Kidney (tissue), 13 donors: ENCODE measurements at regions not wholly inside any gene's neighbourhood (a gene's known extent, or its start where the extent isn't known, plus 50 kb on each side); places are given as distances from the start of the nearest gene placed in this dataset.

Experiments
- DNase-seq, 5 donors: peaks; one replicate each; pipeline ENCODE4 v3.0.0-alpha.2; 2013 to 2020
- FAIRE-seq: peaks from 2 replicates; lab custom pipeline; 2012; peaks lifted over from hg19 to GRCh38; lab: Jason Lieb, UNC
- H3K27ac ChIP-seq, 2 donors: one replicate each; pipeline ENCODE4 v1.7.0; 2013; ENCODE audit warnings: low read depth in 2 of 2, low read length in 2 of 2, inconsistent platforms in 1 of 2
- H3K27me3 ChIP-seq: one replicate; pipeline ENCODE4 v1.7.1; 2013; ENCODE audit warnings: low read length, inconsistent platforms; ENCODE audit not compliant: control insufficient read depth, insufficient read depth
- H3K36me3 ChIP-seq, 3 donors: one replicate each; pipeline versions ENCODE4 v1.7.0 to v1.7.1; 2013; ENCODE audit warnings: low read length in 3 of 3, control low read depth in 1 of 3, inconsistent platforms in 1 of 3; ENCODE audit not compliant: insufficient read depth in 3 of 3, control insufficient read depth in 2 of 3
- H3K4me1 ChIP-seq, 3 donors: one replicate each; pipeline versions ENCODE4 v1.7.0 to v1.7.1; 2013; ENCODE audit warnings: low read length in 3 of 3, inconsistent platforms in 1 of 3, low read depth in 1 of 3; ENCODE audit not compliant: control insufficient read depth in 2 of 3, insufficient read depth in 2 of 3
- H3K4me3 ChIP-seq, 3 donors: one replicate each; pipeline versions ENCODE4 v1.7.0 to v1.8.1; 2013; ENCODE audit warnings: low read length in 3 of 3, control low read depth in 1 of 3, inconsistent platforms in 1 of 3
- H3K9ac ChIP-seq, 3 donors: one replicate each; pipeline versions ENCODE4 v1.7.0 to v1.7.1; 2013; ENCODE audit warnings: low read length in 3 of 3, control low read depth in 1 of 3, inconsistent platforms in 1 of 3
- H3K9me3 ChIP-seq, 3 donors: one replicate each; pipeline versions ENCODE4 v1.7.0 to v1.7.1; 2013; ENCODE audit warnings: low read length in 3 of 3, control low read depth in 1 of 3, inconsistent platforms in 1 of 3; ENCODE audit not compliant: control insufficient read depth in 2 of 3, insufficient read depth in 1 of 3
- CTCF ChIP-seq: IDR thresholded peaks from 3 replicates; pipeline ENCODE4 v1.5.1; 2012; ENCODE audit warnings: mild to moderate bottlenecking, moderate library complexity, borderline replicate concordance; ENCODE audit not compliant: insufficient read depth; ENCODE audit errors: extremely low read depth
- intact Hi-C: fragments of 100-400 bp; cut with DNase I; formaldehyde crosslinking; loops from one replicate; pipeline ENCODE4 v1.11.1; 2022
- donor health status: control.
- donor health status: control.
- donor health status: control.
- donor health status: control.
- donor health status: control.
- donor health status: DM: yes; HTN: yes; CAD: no.
- donor health status: Normal renal cell carcinoma (clear cell type).

GRCh38 chr13:50340146-50340545 is 324.9 kb downstream of the KCNRG start:
- Histone ChIP-seq H3K9ac (no peak overlapping the region), H3K27me3 (no peaks in the 10 kb centered on the region), H3K36me3 (no peaks in the 10 kb centered on the region), H3K9me3 (no peaks in the 10 kb centered on the region), H3K4me1 (peaks cover 0 to 2% (median 0%) of the 10 kb centered on the region in 3 donors), H3K4me3 (peak overlapping the region in 2 of 3 donors; percentile 22 to 36), H3K27ac (no peak overlapping the region)
- TF ChIP-seq CTCF = no peak
- DNase-seq = peak in 1 of 5 donors; percentile 41
- intact Hi-C loops = no loop called here
- no peak for FAIRE-seq

GRCh38 chr13:50340551-50341287 is 325.5 kb downstream of the KCNRG start:
- H3K27me3 ChIP-seq = no peaks in the 10 kb centered on the region
- no peak overlapping the region for H3K27ac ChIP-seq
- FAIRE-seq (no peak), DNase-seq (peak in 3 of 5 donors; percentile 50 to 73 (median 52))
- peaks cover 0 to 2% (median 0%) of the 10 kb centered on the region in 3 donors for H3K4me1 ChIP-seq
- TF ChIP-seq CTCF = no peak
- no peaks in the 10 kb centered on the region for H3K36me3 ChIP-seq
- H3K9ac ChIP-seq = no peak overlapping the region
- H3K9me3 ChIP-seq = no peaks in the 10 kb centered on the region
- H3K4me3 ChIP-seq = peak overlapping the region in 2 of 3 donors; percentile 22 to 36
- intact Hi-C loops = no loop called here

GRCh38 chr13:50341526-50341925 is 326.3 kb downstream of the KCNRG start:
- peaks cover 0 to 2% (median 0%) of the 10 kb centered on the region in 3 donors for H3K4me1 ChIP-seq
- FAIRE-seq (no peak), DNase-seq (no peak)
- no peaks in the 10 kb centered on the region for H3K36me3 ChIP-seq
- no peak overlapping the region for H3K4me3 ChIP-seq
- intact Hi-C loops = no loop called here
- no peak overlapping the region for H3K27ac ChIP-seq
- no peaks in the 10 kb centered on the region for H3K9me3 ChIP-seq
- no peak overlapping the region for H3K9ac ChIP-seq
- TF ChIP-seq CTCF = no peak
- H3K27me3 ChIP-seq = no peaks in the 10 kb centered on the region
